Non-pigmented ciliary epithelial cell (primary cell): ENCODE measurements at regions not wholly inside any gene's neighbourhood (a gene's known extent, or its start where the extent isn't known, plus 50 kb on each side); places are given as distances from the start of the nearest gene placed in this dataset.
"Not testable (repeated sequence)": the region's sequence is repeated elsewhere in the genome, so short reads cannot be mapped to it uniquely, and the experiment has no call there.

ENCODE experiments used
- DNase-seq: peaks from one replicate; pipeline ENCODE4 v3.0.0-alpha.2; 2010; ENCODE audit warnings: low read depth

GRCh38 chr3:143175940-143176894, 56.6 kb downstream of the CHST2 start:
- not testable (repeated sequence) for DNase-seq

GRCh38 chr3:143177965-143178364, 58.4 kb downstream of the CHST2 start:
- not testable (repeated sequence) for DNase-seq

GRCh38 chr3:143178775-143179548, 59.4 kb downstream of the CHST2 start:
- not testable (repeated sequence) for DNase-seq

- no peak for DNase-seq
These were observed 60.0 kb downstream of the CHST2 start for GRCh38 chr3:143179603-143180002.

GRCh38 chr3:143180860-143181259, 61.3 kb downstream of the CHST2 start:
- DNase-seq = not testable (repeated sequence)

GRCh38 chr3:143181977-143182376, 62.4 kb downstream of the CHST2 start:
- DNase-seq = not testable (repeated sequence)

- no peak for DNase-seq
These were observed 63.5 kb downstream of the CHST2 start for GRCh38 chr3:143182866-143183664.

- DNase-seq = no peak
These were observed 64.0 kb downstream of the CHST2 start for GRCh38 chr3:143183665-143183964.

GRCh38 chr3:143184099-143184498, 64.5 kb downstream of the CHST2 start:
- no peak for DNase-seq

GRCh38 chr3:143185401-143185800, 65.8 kb downstream of the CHST2 start:
- DNase-seq = no peak

- no peak for DNase-seq
These were observed 67.5 kb downstream of the CHST2 start for GRCh38 chr3:143187111-143187510.

- DNase-seq = no peak
These were observed 69.3 kb downstream of the CHST2 start for GRCh38 chr3:143188881-143189280.

- no peak for DNase-seq
These were observed 70.5 kb downstream of the CHST2 start for GRCh38 chr3:143190101-143190500.

GRCh38 chr3:143192193-143192592, 72.6 kb downstream of the CHST2 start:
- no peak for DNase-seq

GRCh38 chr3:143200001-143200924, 80.7 kb downstream of the CHST2 start:
- no peak for DNase-seq

- DNase-seq = no peak
These were observed 81.5 kb downstream of the CHST2 start for GRCh38 chr3:143201045-143201444.

- DNase-seq = no peak
These were observed 82.5 kb downstream of the CHST2 start for GRCh38 chr3:143201870-143202752.

GRCh38 chr3:143203142-143203541, 83.6 kb downstream of the CHST2 start:
- no peak for DNase-seq

GRCh38 chr3:143203848-143204247, 84.3 kb downstream of the CHST2 start:
- no peak for DNase-seq

- DNase-seq = no peak
These were observed 87.4 kb downstream of the CHST2 start for GRCh38 chr3:143206955-143207337.
